ENCODE measurements at regions not wholly inside any gene's neighbourhood (a gene's known extent, or its start where the extent isn't known, plus 50 kb on each side); places are given as distances from the start of the nearest gene placed in this dataset.

GRCh38 chr3:176479248-176479647 lies 718.0 kb downstream of the TBL1XR1 start:
- no peak for DNase-seq
- no peak overlapping the region for H3K4me3 ChIP-seq
- H3K27me3 ChIP-seq (ENCODE audit: insufficient read depth in 3 of 3, low read length in 2 of 3), result no peaks in the 10 kb centered on the region
- no peaks in the 10 kb centered on the region for H3K9me3 ChIP-seq
- ATAC-seq, result no peak
- no peak overlapping the region for H3K27ac ChIP-seq
- TF ChIP-seq CTCF (IDR thresholded peaks at IDR 0.05), result no peak
- intact Hi-C loops (cut with DNase I), result no loop called here
- no peaks in the 10 kb centered on the region for H3K36me3 ChIP-seq (ENCODE audit: insufficient read depth in 1 of 2, low read depth in 1 of 2)
- WGBS, 3 donors, result 82 to 86% (median 82%) methylated on average over 6 of the region's 6 CpGs
- H3K4me1 ChIP-seq, result no peaks in the 10 kb centered on the region

GRCh38 chr3:176469694-176470205 lies 727.5 kb downstream of the TBL1XR1 start:
- no peak for TF ChIP-seq CTCF (IDR thresholded peaks at IDR 0.05)
- no peaks in the 10 kb centered on the region for H3K4me1 ChIP-seq
- no peaks in the 10 kb centered on the region for H3K9me3 ChIP-seq
- no peaks in the 10 kb centered on the region for H3K27me3 ChIP-seq (ENCODE audit: insufficient read depth in 3 of 3, low read length in 2 of 3)
- DNase-seq (no peak), ATAC-seq (no peak)
- 37 to 54% (median 53%) methylated on average over 6 of the region's 6 CpGs for WGBS, 3 donors
- no peak overlapping the region for H3K4me3 ChIP-seq
- intact Hi-C loops (cut with DNase I), result no loop called here
- H3K27ac ChIP-seq, result no peak overlapping the region
- H3K36me3 ChIP-seq (ENCODE audit: insufficient read depth in 1 of 2, low read depth in 1 of 2), result no peaks in the 10 kb centered on the region

- intact Hi-C loops (cut with DNase I), result no loop called here
- Histone ChIP-seq H3K4me3 (no peak overlapping the region), H3K36me3 (ENCODE audit: insufficient read depth in 1 of 2, low read depth in 1 of 2) (no peaks in the 10 kb centered on the region), H3K4me1 (no peaks in the 10 kb centered on the region), H3K9me3 (no peaks in the 10 kb centered on the region), H3K27ac (no peak overlapping the region), H3K27me3 (ENCODE audit: insufficient read depth in 3 of 3, low read length in 2 of 3) (no peaks in the 10 kb centered on the region)
- TF ChIP-seq CTCF (IDR thresholded peaks at IDR 0.05), result no peak
- ATAC-seq (no peak), DNase-seq (no peak)
- 45 to 72% (median 70%) methylated on average over 2 of the region's 2 CpGs for WGBS, 3 donors
These were observed 733.7 kb downstream of the TBL1XR1 start for GRCh38 chr3:176463610-176464009.

GRCh38 chr3:176447369-176447768 lies 749.9 kb downstream of the TBL1XR1 start:
- Histone ChIP-seq H3K9me3 (no peaks in the 10 kb centered on the region), H3K36me3 (ENCODE audit: insufficient read depth in 1 of 2, low read depth in 1 of 2) (no peaks in the 10 kb centered on the region), H3K4me1 (no peaks in the 10 kb centered on the region), H3K4me3 (no peak overlapping the region), H3K27ac (no peak overlapping the region), H3K27me3 (ENCODE audit: insufficient read depth in 3 of 3, low read length in 2 of 3) (no peaks in the 10 kb centered on the region)
- WGBS, 3 donors, result 89 to 96% (median 89%) methylated on average over 4 of the region's 4 CpGs
- no peak for TF ChIP-seq CTCF (IDR thresholded peaks at IDR 0.05)
- intact Hi-C loops (cut with DNase I), result no loop called here
- ATAC-seq (no peak), DNase-seq (no peak)

GRCh38 chr3:176442326-176442725 lies 755.0 kb downstream of the TBL1XR1 start:
- TF ChIP-seq CTCF (IDR thresholded peaks at IDR 0.05), result no peak
- H3K27ac ChIP-seq, result no peak overlapping the region
- no peaks in the 10 kb centered on the region for H3K9me3 ChIP-seq
- H3K27me3 ChIP-seq (ENCODE audit: insufficient read depth in 3 of 3, low read length in 2 of 3), result no peaks in the 10 kb centered on the region
- intact Hi-C loops (cut with DNase I), result no loop called here
- ATAC-seq, result no peak
- H3K36me3 ChIP-seq (ENCODE audit: insufficient read depth in 1 of 2, low read depth in 1 of 2), result no peaks in the 10 kb centered on the region
- no peak for DNase-seq
- no peak overlapping the region for H3K4me3 ChIP-seq
- no peaks in the 10 kb centered on the region for H3K4me1 ChIP-seq

Data from psoas muscle (tissue), 7 donors.